Gastroesophageal sphincter (tissue), 3 donors: ENCODE measurements at regions not wholly inside any gene's neighbourhood (a gene's known extent, or its start where the extent isn't known, plus 50 kb on each side); places are given as distances from the start of the nearest gene placed in this dataset.

Experiments
- CTCF ChIP-seq, 4 experiments: fragments of 200-600 bp in 2 of 4; fragments of 450-650 bp in 2 of 4; sonication (generic) in 1 of 4; IDR thresholded peaks; one replicate each; pipeline ENCODE4 v1.5.1; 2017 to 2019; ENCODE audit warnings: antibody characterized with exemption in 4 of 4, mild to moderate bottlenecking in 2 of 4, moderate library complexity in 2 of 4
- EP300 ChIP-seq: sonication (generic); formaldehyde crosslinking; IDR thresholded peaks from one replicate; pipeline ENCODE4 v1.6.1; 2017; ENCODE audit warnings: antibody characterized with exemption, mild to moderate bottlenecking
- POLR2A ChIP-seq, 2 donors: fragments of 450-650 bp; IDR thresholded peaks; one replicate each; pipeline ENCODE4 v1.6.1; 2017; ENCODE audit warnings: antibody characterized with exemption in 2 of 2, mild to moderate bottlenecking in 2 of 2, moderate library complexity in 1 of 2
- POLR2AphosphoS5 ChIP-seq: sonication (generic); formaldehyde crosslinking; IDR thresholded peaks from one replicate; pipeline ENCODE4 v1.6.1; 2017; ENCODE audit warnings: antibody characterized with exemption

- no peak for TF ChIP-seq CTCF (IDR thresholded peaks at IDR 0.05)
- TF ChIP-seq POLR2AphosphoS5, result no peak
- no peak for TF ChIP-seq EP300
- TF ChIP-seq POLR2A (IDR thresholded peaks at IDR 0.05), result no peak
Observed at GRCh38 chr5:142447887-142448286, 123.1 kb upstream of the SPRY4 start.
